NCI-H2196 treated with DMSO at 0.1 percent for 48 hours (cell line): ENCODE measurements at regions not wholly inside any gene's neighbourhood (a gene's known extent, or its start where the extent isn't known, plus 50 kb on each side); places are given as distances from the start of the nearest gene placed in this dataset.
"Not testable (repeated sequence)": the region's sequence is repeated elsewhere in the genome, so short reads cannot be mapped to it uniquely, and the experiment has no call there.

Experiments
- DNase-seq: peaks from one replicate; lab custom pipeline; 2025; ENCODE audit not compliant: unreplicated experiment; lab: John Stamatoyannopoulos, UW

GRCh38 chr2:42978887-42979415 lies 186.6 kb upstream of the HAAO start:
- DNase-seq, result no peak

- no peak for DNase-seq
These were observed 185.9 kb upstream of the HAAO start for GRCh38 chr2:42978175-42978886.

GRCh38 chr2:42977270-42978174 lies 185.1 kb upstream of the HAAO start:
- no peak for DNase-seq

- DNase-seq, result no peak
These were observed 184.0 kb upstream of the HAAO start for GRCh38 chr2:42976351-42976750.

GRCh38 chr2:42974721-42975717 lies 182.6 kb upstream of the HAAO start:
- peak; percentile 5 for DNase-seq

GRCh38 chr2:42974169-42974720 lies 181.9 kb upstream of the HAAO start:
- DNase-seq, result no peak

GRCh38 chr2:42973726-42974125 lies 181.3 kb upstream of the HAAO start:
- DNase-seq, result no peak

GRCh38 chr2:42972933-42973516 lies 180.6 kb upstream of the HAAO start:
- not testable (repeated sequence) for DNase-seq

GRCh38 chr2:42971947-42972736 lies 179.8 kb upstream of the HAAO start:
- no peak for DNase-seq

GRCh38 chr2:42971381-42971780 lies 179.0 kb upstream of the HAAO start:
- DNase-seq, result no peak

- no peak for DNase-seq
These were observed 177.8 kb upstream of the HAAO start for GRCh38 chr2:42970151-42970550.

- no peak for DNase-seq
These were observed 177.1 kb upstream of the HAAO start for GRCh38 chr2:42969231-42970150.

- no peak for DNase-seq
These were observed 175.7 kb upstream of the HAAO start for GRCh38 chr2:42967959-42968674.

GRCh38 chr2:42965910-42966309 lies 173.5 kb upstream of the HAAO start:
- no peak for DNase-seq

GRCh38 chr2:42965196-42965595 lies 172.8 kb upstream of the HAAO start:
- DNase-seq, result no peak

GRCh38 chr2:42964439-42965083 lies 172.2 kb upstream of the HAAO start:
- DNase-seq, result peak; percentile 58

- DNase-seq, result no peak
These were observed 171.2 kb upstream of the HAAO start for GRCh38 chr2:42963452-42964068.
